SK-N-SH (cell line): ENCODE measurements at regions not wholly inside any gene's neighbourhood (a gene's known extent, or its start where the extent isn't known, plus 50 kb on each side); places are given as distances from the start of the nearest gene placed in this dataset.

Source experiments
- CTCF ChIA-PET: fragments of 300-600, 350-600 bp; formaldehyde crosslinking; extraction: SDS; loops from one replicate; lab custom pipeline; 2021; lab: Yijun Ruan, JAX
- POLR2A ChIA-PET: fragments of 350-600 bp; sonication (Branson Sonifier 250); formaldehyde crosslinking; extraction: SDS; loops from one replicate; lab custom pipeline; 2020; ENCODE audit warnings: antibody characterized with exemption, inconsistent platforms; lab: Yijun Ruan, JAX
- DNase-seq: peaks from one replicate; pipeline ENCODE4 v3.0.0; 2012
- H2AFZ ChIP-seq: fragments of 200-600 bp; sonication (generic); 2 replicates; pipeline ENCODE4 v1.8.1; 2016; ENCODE audit warnings: antibody characterized with exemption, mild to moderate bottlenecking, low read depth
- H3F3A ChIP-seq: fragments of 200-600 bp; sonication (generic); replicated peaks from 2 replicates; pipeline ENCODE3; 2016; ENCODE audit warnings: antibody characterized with exemption, mild to moderate bottlenecking; ENCODE audit not compliant: insufficient read depth
- H3K27ac ChIP-seq, 2 experiments: fragments of 200-500 bp in 1 of 2; fragments of 200-600 bp in 1 of 2; sonication (Bioruptor generic) in 1 of 2; sonication (generic), shearing (Covaris generic) in 1 of 2; 2 replicates each; pipeline versions ENCODE4 v1.5.1 to v1.6.1; 2014 to 2016; ENCODE audit warnings: low read depth in 2 of 2, inconsistent platforms in 1 of 2, low read length in 1 of 2, mild to moderate bottlenecking in 1 of 2, mixed read lengths in 1 of 2
- H3K27me3 ChIP-seq: fragments of 200-600 bp; sonication (generic), shearing (Covaris generic); 2 replicates; pipeline ENCODE4 v1.6.1; 2016; ENCODE audit warnings: mixed run types; ENCODE audit not compliant: insufficient read depth
- H3K36me3 ChIP-seq, 2 experiments: fragments of 200-500 bp in 1 of 2; fragments of 200-600 bp in 1 of 2; sonication (Bioruptor generic) in 1 of 2; sonication (generic) in 1 of 2; replicated peaks in 1 of 2; 2 replicates each; pipeline versions ENCODE3 to v1.5.1; 2014 to 2016; ENCODE audit warnings: low read length in 1 of 2, mild to moderate bottlenecking in 1 of 2; ENCODE audit not compliant: insufficient read depth in 2 of 2, control insufficient read depth in 1 of 2
- H3K4me1 ChIP-seq, 2 experiments: fragments of 200-500 bp in 1 of 2; fragments of 200-600 bp in 1 of 2; sonication (Bioruptor generic) in 1 of 2; sonication (generic), shearing (Covaris generic) in 1 of 2; 2 replicates each; pipeline versions ENCODE4 v1.5.1 to v1.6.1; 2014 to 2016; ENCODE audit warnings: low read depth in 1 of 2, low read length in 1 of 2, mixed run types in 1 of 2; ENCODE audit not compliant: insufficient read depth in 2 of 2, control insufficient read depth in 1 of 2
- H3K4me2 ChIP-seq: fragments of 200-600 bp; sonication (generic), shearing (Covaris generic); 2 replicates; pipeline ENCODE4 v1.6.1; 2017; ENCODE audit warnings: mixed run types
- H3K4me3 ChIP-seq, 2 experiments: fragments of 200-500 bp in 1 of 2; fragments of 200-600 bp in 1 of 2; sonication (Bioruptor generic) in 1 of 2; sonication (generic), shearing (Covaris generic) in 1 of 2; 2 replicates each; pipeline versions ENCODE4 v1.5.1 to v1.8.1; 2014 to 2016; ENCODE audit warnings: low read depth in 2 of 2, inconsistent platforms in 1 of 2, low read length in 1 of 2, mild to moderate bottlenecking in 1 of 2, mixed read lengths in 1 of 2, moderate library complexity in 1 of 2
- H3K79me2 ChIP-seq: fragments of 200-600 bp; sonication (generic); 2 replicates; pipeline ENCODE4 v1.8.1; 2017; ENCODE audit warnings: mild to moderate bottlenecking; ENCODE audit not compliant: insufficient read depth
- H3K9ac ChIP-seq: fragments of 200-600 bp; sonication (generic); 2 replicates; pipeline ENCODE4 v1.6.1; 2017; ENCODE audit warnings: mixed run types
- H3K9me2 ChIP-seq: fragments of 200-600 bp; sonication (generic); 2 replicates; pipeline ENCODE4 v1.6.1; 2017; ENCODE audit warnings: mixed run types
- H3K9me3 ChIP-seq: fragments of 200-600 bp; sonication (generic); 2 replicates; pipeline ENCODE4 v1.6.1; 2017; ENCODE audit warnings: mixed run types, mild to moderate bottlenecking, moderate library complexity
- H4K20me1 ChIP-seq: fragments of 200-600 bp; sonication (generic); 2 replicates; pipeline ENCODE4 v1.6.1; 2017; ENCODE audit warnings: mild to moderate bottlenecking, mixed run types; ENCODE audit not compliant: insufficient read depth
- CHD2 ChIP-seq: fragments of 150-350 bp; IDR thresholded peaks from 2 replicates; pipeline ENCODE4 v1.6.1; 2018; ENCODE audit warnings: low read length; ENCODE audit not compliant: partially characterized antibody
- CTCF ChIP-seq: fragments of 200-600 bp; sonication (generic); IDR thresholded peaks from 2 replicates; pipeline ENCODE4 v1.6.1; 2017; ENCODE audit warnings: antibody characterized with exemption, mild to moderate bottlenecking, moderate library complexity
- ELF1 ChIP-seq: IDR thresholded peaks from 2 replicates; pipeline ENCODE4 v1.4.0; 2012
- EP300 ChIP-seq, 2 experiments: IDR thresholded peaks; 2 replicates each; pipeline versions ENCODE4 v1.4.0 to v1.6.1; 2012; ENCODE audit warnings: borderline replicate concordance in 1 of 2, low read depth in 1 of 2, low read length in 1 of 2
- EZH2phosphoT487 ChIP-seq: fragments of 200-600 bp; sonication (generic); IDR thresholded peaks from 2 replicates; pipeline ENCODE4 v1.6.1; 2017; ENCODE audit warnings: low read depth, mixed run types, mild to moderate bottlenecking, antibody characterized with exemption, moderate library complexity, borderline replicate concordance
- FOXM1 ChIP-seq: IDR thresholded peaks from 2 replicates; pipeline ENCODE4 v1.4.0; 2012; ENCODE audit warnings: low read depth, mild to moderate bottlenecking
- GATA2 ChIP-seq: sonication (generic); formaldehyde crosslinking; IDR thresholded peaks from 2 replicates; pipeline ENCODE4 v1.5.0; 2020; ENCODE audit warnings: mild to moderate bottlenecking, missing genetic modification reagents
- IRF3 ChIP-seq: fragments of 150-350 bp; IDR thresholded peaks from 2 replicates; pipeline ENCODE4 v1.6.1; 2016; ENCODE audit warnings: mild to moderate bottlenecking, low read depth, low read length
- JUND ChIP-seq: IDR thresholded peaks from 2 replicates; pipeline ENCODE4 v1.4.0; 2012
- MAX ChIP-seq: IDR thresholded peaks from 2 replicates; pipeline ENCODE4 v1.4.0; 2012; ENCODE audit warnings: low read depth
- MEF2A ChIP-seq: IDR thresholded peaks from 2 replicates; pipeline ENCODE4 v1.4.0; 2012; ENCODE audit warnings: low read depth, borderline replicate concordance
- MXI1 ChIP-seq: IDR thresholded peaks from 2 replicates; pipeline ENCODE4 v1.6.1; 2012; ENCODE audit warnings: mild to moderate bottlenecking, low read depth, low read length, improper control_type of control experiment
- POLR2AphosphoS5 ChIP-seq: IDR thresholded peaks from 2 replicates; pipeline ENCODE4 v1.6.1; 2012; ENCODE audit warnings: low read depth, low read length
- RAD21 ChIP-seq: IDR thresholded peaks from 2 replicates; pipeline ENCODE4 v1.6.1; 2012; ENCODE audit warnings: mild to moderate bottlenecking, low read length
- RCOR1 ChIP-seq: fragments of 150-350 bp; IDR thresholded peaks from 2 replicates; pipeline ENCODE4 v1.6.1; 2017; ENCODE audit warnings: antibody characterized with exemption, low read length
- RFX5 ChIP-seq: IDR thresholded peaks from 2 replicates; pipeline ENCODE4 v1.6.1; 2012; ENCODE audit warnings: mild to moderate bottlenecking, improper control_type of control experiment, low read length
- RXRA ChIP-seq: IDR thresholded peaks from 2 replicates; pipeline ENCODE4 v1.4.0; 2012; ENCODE audit warnings: low read depth, mild to moderate bottlenecking, borderline replicate concordance
- SIN3A ChIP-seq: IDR thresholded peaks from 2 replicates; pipeline ENCODE4 v1.6.1; 2012; ENCODE audit warnings: low read depth, mild to moderate bottlenecking, low read length, moderate library complexity, borderline replicate concordance
- SMC3 ChIP-seq: IDR thresholded peaks from 2 replicates; pipeline ENCODE4 v1.6.1; 2012; ENCODE audit warnings: low read depth, low read length, improper control_type of control experiment
- TAF1 ChIP-seq: IDR thresholded peaks from 2 replicates; pipeline ENCODE4 v1.6.1; 2012; ENCODE audit warnings: low read depth, mild to moderate bottlenecking, low read length, moderate library complexity, borderline replicate concordance
- TCF12 ChIP-seq: IDR thresholded peaks from 2 replicates; pipeline ENCODE4 v1.4.0; 2012
- TEAD4 ChIP-seq: IDR thresholded peaks from 2 replicates; pipeline ENCODE4 v1.4.0; 2012; ENCODE audit warnings: mild to moderate bottlenecking, borderline replicate concordance; ENCODE audit not compliant: insufficient read depth
- YY1 ChIP-seq: IDR thresholded peaks from 2 replicates; pipeline ENCODE4 v1.4.0; 2012; ENCODE audit warnings: low read depth, mild to moderate bottlenecking
- ZBTB33 ChIP-seq: IDR thresholded peaks from 2 replicates; pipeline ENCODE4 v1.4.0; 2012; ENCODE audit warnings: low read depth, borderline replicate concordance
- WGBS: methylation state at CpG from one replicate; pipeline ENCODE4 v1.1.6; 2017; ENCODE audit warnings: low lambda C conversion rate; 5-methylcytosine and 5-hydroxymethylcytosine counted together
- TF ChIP-seq, protein P1 (sequence below): fragments of 150-350 bp; IDR thresholded peaks from 2 replicates; pipeline ENCODE4 v1.6.1; 2017; ENCODE audit warnings: antibody characterized with exemption, low read length, low read depth, borderline replicate concordance
- TF ChIP-seq, protein P2 (sequence below): IDR thresholded peaks from 2 replicates; pipeline ENCODE4 v1.4.0; 2012; ENCODE audit warnings: low read depth, borderline replicate concordance

DNA sequence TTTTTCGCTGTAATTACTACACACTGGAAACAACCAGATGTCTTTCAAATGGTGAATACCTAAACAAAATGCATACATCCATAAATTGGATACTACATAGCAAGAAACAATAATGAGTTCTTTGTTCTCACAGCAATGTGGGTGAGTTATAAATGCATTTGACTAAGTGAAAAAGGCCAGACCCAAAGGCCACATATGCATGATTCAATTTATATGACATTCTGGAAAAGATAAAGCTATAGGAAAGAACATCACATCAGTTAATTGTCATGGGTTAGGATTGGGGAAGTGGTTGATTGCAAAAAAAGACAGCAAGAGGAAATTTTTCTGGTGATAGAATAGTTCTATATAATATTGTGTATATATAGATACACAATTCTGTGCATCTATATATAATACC is 198.9 kb downstream of the CYLC2 start (continued):
- no peak for TF ChIP-seq CTCF
- peak; percentile 17; the same call in 1 of the 2 replicates for TF ChIP-seq TCF12
- no peak for TF ChIP-seq MXI1
- TF ChIP-seq GATA2 (CRISPR knock-in tag): peak; percentile 81
- no peak for TF ChIP-seq MEF2A
- peak; percentile 73 for TF ChIP-seq RCOR1
- TF ChIP-seq JUND: no peak
- TF ChIP-seq SMC3: no peak
- no peak for TF ChIP-seq RFX5
- TF ChIP-seq YY1: no peak
- TF ChIP-seq, protein P1, sequence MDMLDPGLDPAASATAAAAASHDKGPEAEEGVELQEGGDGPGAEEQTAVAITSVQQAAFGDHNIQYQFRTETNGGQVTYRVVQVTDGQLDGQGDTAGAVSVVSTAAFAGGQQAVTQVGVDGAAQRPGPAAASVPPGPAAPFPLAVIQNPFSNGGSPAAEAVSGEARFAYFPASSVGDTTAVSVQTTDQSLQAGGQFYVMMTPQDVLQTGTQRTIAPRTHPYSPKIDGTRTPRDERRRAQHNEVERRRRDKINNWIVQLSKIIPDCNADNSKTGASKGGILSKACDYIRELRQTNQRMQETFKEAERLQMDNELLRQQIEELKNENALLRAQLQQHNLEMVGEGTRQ: no peak
- no peak for TF ChIP-seq TEAD4
- no peak for TF ChIP-seq SIN3A
- no peak for TF ChIP-seq POLR2AphosphoS5
- TF ChIP-seq, protein P2, sequence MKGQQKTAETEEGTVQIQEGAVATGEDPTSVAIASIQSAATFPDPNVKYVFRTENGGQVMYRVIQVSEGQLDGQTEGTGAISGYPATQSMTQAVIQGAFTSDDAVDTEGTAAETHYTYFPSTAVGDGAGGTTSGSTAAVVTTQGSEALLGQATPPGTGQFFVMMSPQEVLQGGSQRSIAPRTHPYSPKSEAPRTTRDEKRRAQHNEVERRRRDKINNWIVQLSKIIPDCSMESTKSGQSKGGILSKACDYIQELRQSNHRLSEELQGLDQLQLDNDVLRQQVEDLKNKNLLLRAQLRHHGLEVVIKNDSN: no peak
- peak in 1 of 2 experiments; percentile 80; a peak in 2 of 4 replicates for TF ChIP-seq EP300 (IDR thresholded peaks at IDR 0.05; ENCODE audit: borderline replicate concordance in 1 of 2, low read depth in 1 of 2, low read length in 1 of 2)
- no peak for TF ChIP-seq ELF1
- no peak for TF ChIP-seq TAF1

DNA sequence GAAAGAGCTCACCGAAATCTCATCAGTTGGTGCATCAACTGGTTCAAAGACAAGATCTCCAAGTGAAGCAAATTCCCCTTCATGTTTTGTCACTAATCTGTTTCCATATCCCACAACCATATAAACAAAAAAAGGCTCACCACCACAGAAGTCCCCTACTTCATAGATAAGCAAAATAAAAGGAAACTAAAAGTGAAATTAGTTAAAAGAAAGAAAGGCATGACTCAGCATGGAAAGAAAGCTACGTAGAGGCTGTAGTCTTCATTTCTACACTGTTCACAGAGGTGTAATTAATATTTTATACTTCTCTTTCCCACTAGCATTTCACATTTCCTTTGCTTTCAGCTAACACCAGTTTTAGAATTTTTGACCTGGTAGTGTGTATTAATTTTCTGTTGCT is 208.0 kb downstream of the CYLC2 start:
- DNase-seq: no peak
- TF ChIP-seq YY1 (no peak), CHD2 (no peak), POLR2AphosphoS5 (no peak), MAX (no peak), SMC3 (no peak), SIN3A (no peak), ZBTB33 (no peak), FOXM1 (no peak), MEF2A (no peak), EZH2phosphoT487 (no peak), RAD21 (no peak), IRF3 (no peak), RXRA (no peak)
- TF ChIP-seq, protein P1: no peak
- H3K27me3 ChIP-seq: no peaks in the 10 kb centered on the region
- no peaks in the 10 kb centered on the region for H3K36me3 ChIP-seq
- no peaks in the 10 kb centered on the region for H3F3A ChIP-seq
- no peak overlapping the region for H3K4me3 ChIP-seq
- POLR2A ChIA-PET: no interaction called here
- no peaks in the 10 kb centered on the region for H4K20me1 ChIP-seq
- no peaks in the 10 kb centered on the region for H3K9me2 ChIP-seq
- H3K79me2 ChIP-seq: no peaks in the 10 kb centered on the region
- no peak overlapping the region for H2AFZ ChIP-seq
- CTCF ChIA-PET: interaction anchor here (0.7 kb wide), 1 partner anchor 1740 kb away, joined by 3 read pairs; no protein-coding TSS in a partner anchor
- WGBS: 45% methylated on average over 2 of the region's 2 CpGs
- no peaks in the 10 kb centered on the region for H3K4me1 ChIP-seq
- no peak overlapping the region for H3K9ac ChIP-seq
- H3K9me3 ChIP-seq: no peaks in the 10 kb centered on the region
- H3K4me2 ChIP-seq: no peak overlapping the region
- no peak overlapping the region for H3K27ac ChIP-seq
